ENCODE measurements at regions not wholly inside any gene's neighbourhood (a gene's known extent, or its start where the extent isn't known, plus 50 kb on each side); places are given as distances from the start of the nearest gene placed in this dataset.

- DNase-seq (ENCODE audit: low read depth, low spot score), result no peak
- no peak for FAIRE-seq
- Histone ChIP-seq H3K27ac (ENCODE audit: control insufficient read depth, insufficient read depth, low read length) (no peak overlapping the region), H3K9ac (ENCODE audit: control insufficient read depth, extremely low read depth, insufficient read depth, low read length) (no peak overlapping the region), H3K9me1 (ENCODE audit: control insufficient read depth, extremely low read depth, insufficient read depth, low read length) (no peaks in the 10 kb centered on the region), H3K27me3 (ENCODE audit: control insufficient read depth, extremely low read depth, insufficient read depth, low read length) (no peaks in the 10 kb centered on the region), H4K20me1 (ENCODE audit: control insufficient read depth, extremely low read depth, insufficient read depth, low read length) (no peaks in the 10 kb centered on the region), H3K9me3 (ENCODE audit: control insufficient read depth, low read depth, low read length) (peaks cover 4% of the 10 kb centered on the region), H3K79me2 (ENCODE audit: control insufficient read depth, insufficient read depth, low read length) (no peaks in the 10 kb centered on the region), H3K4me2 (ENCODE audit: control insufficient read depth, extremely low read depth, insufficient read depth, low read depth, low read length) (no peak overlapping the region), H3K36me3 (ENCODE audit: control insufficient read depth in 2 of 2, extremely low read depth in 1 of 2, insufficient read depth in 2 of 2, low read length in 2 of 2) (no peaks in the 10 kb centered on the region), H2AFZ (ENCODE audit: control insufficient read depth, low read length) (no peak overlapping the region), H3K4me3 (ENCODE audit: control insufficient read depth in 2 of 3, extremely low read depth in 1 of 3, insufficient read depth in 2 of 3, low read depth in 1 of 3, low read length in 3 of 3) (no peak overlapping the region), H3K4me1 (ENCODE audit: control insufficient read depth, extremely low read depth, insufficient read depth, low read length) (peaks cover 5% of the 10 kb centered on the region)
- TF ChIP-seq CTCF (optimal IDR thresholded peaks at IDR 0.05 in 1 of 3, IDR thresholded peaks at IDR 0.05 in 1 of 3, conservative IDR thresholded peaks at IDR 0.05 in 1 of 3; ENCODE audit: extremely low read depth in 1 of 3, insufficient read depth in 2 of 3, low read length in 3 of 3) (no peak), EZH2 (IDR thresholded peaks at IDR 0.05; ENCODE audit: low read length) (no peak)
- dilution Hi-C loops (cut with MboI; ENCODE audit: extremely low pct_ligation_motif_present, low sequenced_read_pairs), result no loop called here
Measured at GRCh38 chr22:27662359-27663301, 138.9 kb downstream of the MN1 start.

GRCh38 chr22:27663812-27664211 lies 137.7 kb downstream of the MN1 start:
- DNase-seq (ENCODE audit: low read depth, low spot score) (no peak), FAIRE-seq (no peak)
- no peak overlapping the region for H2AFZ ChIP-seq (ENCODE audit: control insufficient read depth, low read length)
- no peak overlapping the region for H3K4me2 ChIP-seq (ENCODE audit: control insufficient read depth, extremely low read depth, insufficient read depth, low read depth, low read length)
- TF ChIP-seq CTCF (optimal IDR thresholded peaks at IDR 0.05 in 1 of 3, IDR thresholded peaks at IDR 0.05 in 1 of 3, conservative IDR thresholded peaks at IDR 0.05 in 1 of 3; ENCODE audit: extremely low read depth in 1 of 3, insufficient read depth in 2 of 3, low read length in 3 of 3), result no peak
- no peak for TF ChIP-seq EZH2 (IDR thresholded peaks at IDR 0.05; ENCODE audit: low read length)
- H3K36me3 ChIP-seq (ENCODE audit: control insufficient read depth in 2 of 2, extremely low read depth in 1 of 2, insufficient read depth in 2 of 2, low read length in 2 of 2), result no peaks in the 10 kb centered on the region
- no peaks in the 10 kb centered on the region for H3K9me1 ChIP-seq (ENCODE audit: control insufficient read depth, extremely low read depth, insufficient read depth, low read length)
- peaks cover 4% of the 10 kb centered on the region for H3K9me3 ChIP-seq (ENCODE audit: control insufficient read depth, low read depth, low read length)
- H4K20me1 ChIP-seq (ENCODE audit: control insufficient read depth, extremely low read depth, insufficient read depth, low read length), result no peaks in the 10 kb centered on the region
- no peak overlapping the region for H3K27ac ChIP-seq (ENCODE audit: control insufficient read depth, insufficient read depth, low read length)
- H3K79me2 ChIP-seq (ENCODE audit: control insufficient read depth, insufficient read depth, low read length), result no peaks in the 10 kb centered on the region
- H3K4me1 ChIP-seq (ENCODE audit: control insufficient read depth, extremely low read depth, insufficient read depth, low read length), result peaks cover 5% of the 10 kb centered on the region
- H3K9ac ChIP-seq (ENCODE audit: control insufficient read depth, extremely low read depth, insufficient read depth, low read length), result no peak overlapping the region
- no peak overlapping the region for H3K4me3 ChIP-seq (ENCODE audit: control insufficient read depth in 2 of 3, extremely low read depth in 1 of 3, insufficient read depth in 2 of 3, low read depth in 1 of 3, low read length in 3 of 3)
- no peaks in the 10 kb centered on the region for H3K27me3 ChIP-seq (ENCODE audit: control insufficient read depth, extremely low read depth, insufficient read depth, low read length)
- dilution Hi-C loops (cut with MboI; ENCODE audit: extremely low pct_ligation_motif_present, low sequenced_read_pairs), result no loop called here

Data from keratinocyte (primary cell).